K562 (cell line): ENCODE measurements at regions not wholly inside any gene's neighbourhood (a gene's known extent, or its start where the extent isn't known, plus 50 kb on each side); places are given as distances from the start of the nearest gene placed in this dataset.

Source experiments
- ATAC-seq: fragments of 200-7000 bp; cut with Tn5 transposase; 3 replicates; pipeline ENCODE4 v1.9.1; 2020; ENCODE audit warnings: moderate library complexity
- BruUV-seq: library from RNA; stranded (reverse); fragments of 400-500 nt; replicated peaks from 2 replicates; lab custom pipeline; 2021; lab: Mats Ljungman, UMichigan
- CTCF ChIA-PET: fragments of 300-600 bp; formaldehyde crosslinking; extraction: SDS; loops from one replicate; lab custom pipeline; 2021; ENCODE audit warnings: low intra/inter-chr PET ratio; lab: Yijun Ruan, JAX
- POLR2A ChIA-PET: fragments of 300-600, 350-650 bp; sonication (Branson Sonifier 250); formaldehyde crosslinking; extraction: SDS; loops from one replicate; lab custom pipeline; 2021; ENCODE audit warnings: antibody characterized with exemption, inconsistent platforms; lab: Yijun Ruan, JAX
- DNase-seq, 4 experiments: peaks; one replicate each; pipeline versions ENCODE4 v3.0.0 to v3.0.0-alpha.2; 2011 to 2018; ENCODE audit warnings: low spot score in 3 of 4, mixed read lengths in 3 of 4; ENCODE audit errors: extremely low read depth in 1 of 4
- FAIRE-seq: peaks from 2 replicates; lab custom pipeline; 2011; peaks lifted over from hg19 to GRCh38; lab: Jason Lieb, UNC
- H2AFZ ChIP-seq: 2 replicates; pipeline ENCODE4 v1.6.0; 2011; ENCODE audit warnings: low read depth, low read length, control low read depth, inconsistent platforms
- H3K27ac ChIP-seq: fragments of 200-600 bp; 3 replicates; pipeline ENCODE4 v1.8.0; 2011; ENCODE audit warnings: low read depth, mild to moderate bottlenecking, control low read depth, inconsistent platforms, low read length, moderate library complexity, mixed read lengths; ENCODE audit errors: extremely low read depth
- H3K27me3 ChIP-seq, 2 experiments: fragments of 300-600 bp in 1 of 2; 2 replicates in 1 of 2; 3 replicates in 1 of 2; pipeline versions ENCODE4 v1.6.0 to v1.8.0; 2011; ENCODE audit warnings: inconsistent platforms in 2 of 2, low read length in 2 of 2, mild to moderate bottlenecking in 1 of 2, mixed read lengths in 1 of 2, moderate library complexity in 1 of 2; ENCODE audit not compliant: control insufficient read depth in 2 of 2, insufficient read depth in 2 of 2
- H3K36me3 ChIP-seq: fragments of 300-600 bp; 3 replicates; pipeline ENCODE4 v1.8.0; 2011; ENCODE audit warnings: mild to moderate bottlenecking, low read length, inconsistent platforms; ENCODE audit not compliant: control insufficient read depth, insufficient read depth
- H3K4me1 ChIP-seq, 2 experiments: fragments of 200-600 bp in 1 of 2; replicated peaks in 1 of 2; 2 replicates in 1 of 2; 3 replicates in 1 of 2; pipeline versions ENCODE4 v1.5.1 to v1.8.0; 2011; ENCODE audit warnings: inconsistent platforms in 2 of 2, low read length in 2 of 2, mild to moderate bottlenecking in 1 of 2, mixed read lengths in 1 of 2, moderate library complexity in 1 of 2; ENCODE audit not compliant: control insufficient read depth in 2 of 2, insufficient read depth in 2 of 2
- H3K4me2 ChIP-seq: 2 replicates; pipeline ENCODE4 v1.6.1; 2011; ENCODE audit warnings: low read length, control low read depth, inconsistent platforms, mixed read lengths; ENCODE audit not compliant: insufficient read depth
- H3K4me3 ChIP-seq: fragments of 200-600 bp; sonication (generic), shearing (Covaris generic); 2 replicates; pipeline ENCODE4 v1.5.1; 2016; ENCODE audit warnings: control low read depth, inconsistent platforms
- H3K79me2 ChIP-seq: fragments of 200-600 bp; 3 replicates; pipeline ENCODE4 v1.8.0; 2011; ENCODE audit warnings: low read length, inconsistent platforms; ENCODE audit not compliant: control insufficient read depth, insufficient read depth
- H3K9ac ChIP-seq, 2 experiments: 2 replicates each; pipeline versions ENCODE4 v1.6.0 to v1.6.1; 2011; ENCODE audit warnings: low read depth in 2 of 2, low read length in 2 of 2, control low read depth in 1 of 2, inconsistent platforms in 1 of 2, mild to moderate bottlenecking in 1 of 2, mixed read lengths in 1 of 2; ENCODE audit not compliant: insufficient read depth in 1 of 2
- H3K9me1 ChIP-seq: one replicate; pipeline ENCODE4 v1.6.0; 2011; ENCODE audit warnings: inconsistent platforms, mild to moderate bottlenecking, low read length, moderate library complexity; ENCODE audit not compliant: control insufficient read depth, insufficient read depth
- H3K9me3 ChIP-seq: replicated peaks from 2 replicates; pipeline ENCODE4 v1.5.1; 2011; ENCODE audit warnings: low read depth, low read length, inconsistent platforms; ENCODE audit not compliant: control insufficient read depth, insufficient read depth
- H4K20me1 ChIP-seq: replicated peaks from 2 replicates; pipeline ENCODE4 v1.6.1; 2011; ENCODE audit warnings: low read length, inconsistent platforms, mixed read lengths; ENCODE audit not compliant: control insufficient read depth, insufficient read depth
- CBFB ChIP-seq: sonication (generic); formaldehyde crosslinking; IDR thresholded peaks from 2 replicates; pipeline ENCODE4 v1.4.0; 2020; ENCODE audit warnings: mild to moderate bottlenecking, missing genetic modification reagents
- HES1 ChIP-seq: fragments of 450-650 bp; IDR thresholded peaks from 2 replicates; pipeline ENCODE4 v1.6.1; 2016; ENCODE audit warnings: low read depth, mild to moderate bottlenecking, moderate library complexity
- NFXL1 ChIP-seq: fragments of 450-650 bp; formaldehyde crosslinking; IDR thresholded peaks from 2 replicates; pipeline ENCODE4 v1.4.0; 2021; ENCODE audit warnings: mild to moderate bottlenecking
- PCBP2 ChIP-seq: fragments of 200-400 bp; formaldehyde crosslinking; IDR thresholded peaks from 2 replicates; pipeline ENCODE4 v1.6.1; 2018; ENCODE audit warnings: low read length, low read depth, mild to moderate bottlenecking, moderate library complexity; ENCODE audit not compliant: poor library complexity, severe bottlenecking
- RAD51 ChIP-seq: fragments of 450-650 bp; IDR thresholded peaks from 2 replicates; pipeline ENCODE4 v1.7.1; 2016; ENCODE audit warnings: low read depth, mild to moderate bottlenecking, borderline replicate concordance
- RUNX1 ChIP-seq: sonication (generic); IDR thresholded peaks from 2 replicates; pipeline ENCODE4 v1.6.1; 2016; ENCODE audit warnings: antibody characterized with exemption, low read depth
- SETDB1 ChIP-seq: IDR thresholded peaks from one replicate; pipeline ENCODE4 v1.6.1; 2012; ENCODE audit warnings: low read length, control low read depth, inconsistent platforms
- SREBF2 ChIP-seq: sonication (generic); formaldehyde crosslinking; IDR thresholded peaks from 2 replicates; pipeline ENCODE4 v1.4.0; 2020; ENCODE audit warnings: mild to moderate bottlenecking, missing genetic modification reagents
- STAG1 ChIP-seq: sonication (generic); formaldehyde crosslinking; IDR thresholded peaks from 2 replicates; pipeline ENCODE4 v1.5.0; 2020; ENCODE audit warnings: missing genetic modification reagents, borderline replicate concordance
- WGBS: fragments of 100-300 bp; shearing (Covaris generic); methylation state at CpG from one replicate; pipeline ENCODE4 v1.1.6; 2016; ENCODE audit warnings: low coverage, mixed read lengths; ENCODE audit not compliant: insufficient coverage; ENCODE audit errors: missing lambda C conversion rate; 5-methylcytosine and 5-hydroxymethylcytosine counted together
- in situ Hi-C: fragments of 300-500 bp; cut with MboI; formaldehyde crosslinking; loops from 4 replicates; pipeline ENCODE4 v1.15.0; 2018; ENCODE audit warnings: inconsistent platforms, mixed read lengths
- intact Hi-C: fragments of 100-400 bp; cut with micrococcal nuclease; formaldehyde crosslinking; loops from 2 replicates; pipeline ENCODE4 v1.14.2; 2022

GRCh38 chr14:30387871-30388270 is 171.1 kb upstream of the G2E3 start (continued):
- TF ChIP-seq SREBF2 (CRISPR knock-in tag) (no peak), RAD51 (no peak), HES1 (no peak), PCBP2 (no peak)

- in situ Hi-C loops = no loop called here
- 13% methylated on average over 5 of the region's 6 CpGs for WGBS
Observed at GRCh38 chr14:30389134-30389876, 169.7 kb upstream of the G2E3 start.

More at GRCh38 chr14:30389134-30389876, 169.7 kb upstream of the G2E3 start:
- Histone ChIP-seq H3K9ac (no peak overlapping the region), H3K27ac (no peak overlapping the region), H3K9me3 (no peaks in the 10 kb centered on the region), H3K27me3 (no peaks in the 10 kb centered on the region), H3K79me2 (no peaks in the 10 kb centered on the region), H3K4me3 (no peak overlapping the region), H3K36me3 (no peaks in the 10 kb centered on the region), H3K4me1 (no peaks in the 10 kb centered on the region; a peak in 1 of 5 replicates), H4K20me1 (no peaks in the 10 kb centered on the region), H3K4me2 (no peak overlapping the region)
- ChIA-PET CTCF (no interaction called here), POLR2A (no interaction called here)
- FAIRE-seq (no peak), ATAC-seq (no peak), DNase-seq (no peak)
- BruUV-seq = no TSS peak
- TF ChIP-seq SETDB1 (no peak), RUNX1 (no peak), CBFB (CRISPR knock-in tag) (no peak), NFXL1 (CRISPR knock-in tag) (no peak), STAG1 (CRISPR knock-in tag) (no peak)
- TF ChIP-seq, all 486 proteins: peak for 0
- H3K9me1 ChIP-seq = no peaks in the 10 kb centered on the region
- intact Hi-C loops = no loop called here
- H2AFZ ChIP-seq = no peak overlapping the region
